ENCODE measurements at regions not wholly inside any gene's neighbourhood (a gene's known extent, or its start where the extent isn't known, plus 50 kb on each side); places are given as distances from the start of the nearest gene placed in this dataset.

DNA sequence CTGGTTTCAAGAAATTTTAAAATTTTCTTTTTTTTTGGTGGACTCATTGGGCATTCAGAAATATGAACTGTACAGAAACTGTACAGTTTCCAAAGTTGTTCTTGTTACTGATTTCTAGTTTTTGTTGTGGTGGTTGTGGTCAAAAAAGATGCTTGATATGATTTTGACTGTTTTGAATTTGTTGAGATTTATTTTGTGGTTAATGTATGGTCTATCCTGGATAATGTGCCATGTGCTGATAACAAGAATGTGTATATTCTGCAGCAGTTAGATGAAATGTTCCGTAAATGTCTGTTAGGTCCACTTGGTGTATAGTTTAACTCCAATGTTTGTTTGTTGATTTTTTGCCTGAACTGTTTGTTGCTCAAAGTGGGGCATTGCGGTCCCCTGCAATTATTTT lies 127.6 kb upstream of the NUDT6 start:
- TF ChIP-seq, protein P1, sequence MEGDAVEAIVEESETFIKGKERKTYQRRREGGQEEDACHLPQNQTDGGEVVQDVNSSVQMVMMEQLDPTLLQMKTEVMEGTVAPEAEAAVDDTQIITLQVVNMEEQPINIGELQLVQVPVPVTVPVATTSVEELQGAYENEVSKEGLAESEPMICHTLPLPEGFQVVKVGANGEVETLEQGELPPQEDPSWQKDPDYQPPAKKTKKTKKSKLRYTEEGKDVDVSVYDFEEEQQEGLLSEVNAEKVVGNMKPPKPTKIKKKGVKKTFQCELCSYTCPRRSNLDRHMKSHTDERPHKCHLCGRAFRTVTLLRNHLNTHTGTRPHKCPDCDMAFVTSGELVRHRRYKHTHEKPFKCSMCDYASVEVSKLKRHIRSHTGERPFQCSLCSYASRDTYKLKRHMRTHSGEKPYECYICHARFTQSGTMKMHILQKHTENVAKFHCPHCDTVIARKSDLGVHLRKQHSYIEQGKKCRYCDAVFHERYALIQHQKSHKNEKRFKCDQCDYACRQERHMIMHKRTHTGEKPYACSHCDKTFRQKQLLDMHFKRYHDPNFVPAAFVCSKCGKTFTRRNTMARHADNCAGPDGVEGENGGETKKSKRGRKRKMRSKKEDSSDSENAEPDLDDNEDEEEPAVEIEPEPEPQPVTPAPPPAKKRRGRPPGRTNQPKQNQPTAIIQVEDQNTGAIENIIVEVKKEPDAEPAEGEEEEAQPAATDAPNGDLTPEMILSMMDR (IDR thresholded peaks at IDR 0.05), result no peak
- TF ChIP-seq POLR2AphosphoS5 (IDR thresholded peaks at IDR 0.05; ENCODE audit: insufficient read depth in 1 of 2, low read depth in 1 of 2) (no peak), POLR2A (IDR thresholded peaks at IDR 0.05) (no peak)

All from vagina (tissue), 2 donors.